Activated T-helper 9 cell treated with anti-CD3 and anti-CD28 coated beads, Interleukin-2, amount 50 U/mL, for 16 hours (primary cell): ENCODE measurements at regions not wholly inside any gene's neighbourhood (a gene's known extent, or its start where the extent isn't known, plus 50 kb on each side); places are given as distances from the start of the nearest gene placed in this dataset.

Experiments used
- DNase-seq: peaks from one replicate; pipeline ENCODE4 v3.0.0-alpha.2; 2020; ENCODE audit warnings: low read depth

DNA sequence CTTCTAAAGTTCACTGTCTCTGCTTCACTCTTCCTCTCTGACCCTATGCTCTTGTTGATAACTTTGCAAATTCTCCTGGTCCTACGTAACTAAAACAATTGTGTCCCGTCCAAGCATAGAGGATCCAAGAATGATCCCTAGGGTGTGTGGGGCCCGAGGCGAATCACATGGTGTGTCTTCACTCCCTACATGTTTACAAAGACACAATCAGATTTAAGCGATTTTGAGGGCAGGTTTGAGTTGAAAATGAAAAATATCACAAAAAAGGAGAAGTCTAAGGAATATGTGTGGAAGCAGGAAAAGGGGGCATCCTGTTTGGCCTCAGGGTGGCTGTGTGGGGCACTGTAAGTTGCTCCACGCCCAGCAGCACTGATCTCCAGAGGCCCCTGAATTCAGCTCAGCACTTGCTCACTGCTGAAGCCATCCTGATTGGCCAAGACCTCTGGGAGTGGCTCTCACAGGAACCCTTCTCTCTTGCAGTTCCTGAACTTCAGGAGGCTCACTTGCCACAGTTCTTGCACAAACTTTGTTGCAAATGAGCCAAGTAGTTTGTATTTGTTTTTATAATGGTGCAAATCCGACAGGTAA, 363.6 kb downstream of the ZNF521 start:
- DNase-seq, result no peak

DNA sequence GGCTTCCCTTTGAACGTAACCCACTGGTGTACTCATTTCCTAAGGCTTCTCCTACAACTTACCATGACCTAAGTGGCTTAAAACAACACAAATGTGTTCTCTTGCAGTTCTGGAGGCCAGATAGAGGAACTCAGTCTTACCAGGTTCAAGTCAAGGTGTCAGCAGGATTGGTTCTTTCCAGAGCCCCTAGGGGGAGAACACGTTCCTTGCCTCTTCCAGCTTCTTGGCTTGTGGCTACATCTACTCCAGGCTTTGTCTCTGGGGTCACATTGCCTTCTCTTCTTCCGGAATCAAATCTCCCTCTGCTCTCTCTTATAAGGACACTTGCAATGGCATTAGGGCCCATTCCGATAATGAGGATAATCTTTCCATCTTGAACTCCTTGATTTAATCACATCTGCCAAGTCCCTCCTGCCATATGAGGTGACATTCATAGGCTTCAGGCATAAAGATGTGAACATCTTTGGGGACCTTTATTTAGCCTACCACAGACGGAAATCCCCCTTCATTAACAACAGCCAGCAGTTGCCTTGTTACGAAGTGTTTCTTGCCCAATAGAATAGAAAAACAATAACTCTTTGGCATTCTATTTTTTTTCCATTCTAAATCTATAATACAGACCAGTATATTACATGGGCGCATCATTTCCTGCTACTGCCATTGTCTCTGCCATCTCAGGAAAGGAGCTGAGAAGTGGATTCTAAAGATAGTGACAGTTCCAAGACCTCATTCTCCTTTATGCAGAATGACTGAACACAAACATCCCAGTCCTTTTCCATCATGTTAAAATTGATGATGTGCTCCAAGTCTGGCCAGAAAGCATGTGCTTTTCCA, 362.0 kb downstream of the ZNF521 start:
- DNase-seq, result no peak

- DNase-seq, result no peak
Observed at GRCh38 chr18:24990671-24991134, 361.3 kb downstream of the ZNF521 start.

DNA sequence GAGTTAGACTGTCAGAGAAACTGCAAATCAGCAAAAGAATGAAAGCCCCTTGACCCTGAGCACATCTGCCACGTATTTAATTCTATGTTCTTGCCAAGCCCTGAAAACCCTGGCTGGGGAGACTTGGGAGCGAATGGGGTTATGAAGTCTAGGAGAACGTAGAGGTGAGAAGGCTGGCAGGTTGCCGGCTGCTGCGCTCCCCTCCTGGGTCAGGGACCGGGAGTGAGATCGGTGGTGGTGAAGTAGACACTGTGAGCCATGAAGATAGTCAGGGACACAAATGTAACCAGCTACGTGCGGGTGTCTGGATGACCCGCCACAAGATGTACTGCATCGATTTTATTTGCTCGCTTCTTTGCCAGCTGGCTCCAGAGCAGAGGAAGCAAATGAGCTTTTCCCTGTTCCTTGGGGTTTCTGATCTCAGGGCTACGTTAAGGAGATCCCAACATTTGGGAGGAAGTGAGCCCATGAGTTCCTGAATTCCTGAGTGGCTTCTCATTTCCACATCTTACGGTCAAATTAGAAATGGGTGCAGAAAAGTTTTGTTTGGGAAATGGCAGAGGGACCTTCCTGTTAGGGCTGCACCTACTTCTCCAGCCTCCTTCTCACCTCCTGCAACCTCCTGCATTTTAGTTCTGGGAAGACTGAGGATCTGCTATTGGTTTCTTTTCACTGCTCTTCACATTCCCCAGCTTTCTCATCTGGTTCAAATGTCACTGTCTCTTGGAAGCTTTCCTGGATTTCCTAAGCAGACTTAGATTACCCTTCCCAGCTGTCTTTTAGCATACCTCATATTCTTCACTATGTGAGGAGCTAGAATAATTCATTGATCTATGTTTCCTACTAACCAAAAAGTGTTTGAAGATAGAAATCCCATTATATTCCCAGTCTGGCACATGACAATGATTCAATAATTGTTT, 360.6 kb downstream of the ZNF521 start:
- no peak for DNase-seq

DNA sequence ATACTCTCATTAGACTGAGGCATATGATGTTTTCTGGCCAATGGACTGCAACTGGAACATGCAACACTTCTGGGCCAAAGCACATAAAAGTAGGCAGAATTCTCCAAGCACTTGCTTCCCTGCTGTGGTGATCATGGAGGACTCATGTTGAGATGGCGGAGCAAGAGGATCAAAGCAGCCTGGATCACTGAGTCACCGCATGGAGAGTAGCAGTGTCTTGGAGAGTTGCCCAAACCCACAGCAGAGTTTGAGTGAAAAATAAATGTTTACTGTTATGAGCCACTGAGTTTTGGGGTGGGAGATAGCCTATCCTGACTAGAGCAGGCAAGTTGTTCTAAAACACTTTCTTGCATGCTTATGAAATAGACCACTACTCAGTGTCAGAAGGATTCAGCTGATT, 359.5 kb downstream of the ZNF521 start:
- no peak for DNase-seq

DNA sequence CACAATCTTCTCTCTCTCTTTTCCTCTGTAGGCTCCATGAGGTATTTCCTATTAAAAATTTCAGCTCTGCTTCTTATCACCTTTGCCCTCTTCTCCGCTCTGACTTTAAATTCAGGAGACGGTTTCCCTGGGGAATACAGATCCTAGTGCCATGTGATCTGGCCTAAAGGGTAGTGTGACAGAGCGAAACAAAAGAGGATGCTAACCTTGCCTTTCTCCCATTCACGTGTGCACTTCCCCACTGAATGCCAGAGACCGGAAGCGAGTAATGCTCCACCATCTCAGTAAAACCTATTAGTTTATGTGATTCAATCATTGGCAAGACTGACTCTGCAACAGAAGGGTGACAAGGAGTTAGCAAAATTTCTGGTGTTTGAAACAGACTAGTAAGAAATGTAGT, 358.3 kb downstream of the ZNF521 start:
- no peak for DNase-seq

DNA sequence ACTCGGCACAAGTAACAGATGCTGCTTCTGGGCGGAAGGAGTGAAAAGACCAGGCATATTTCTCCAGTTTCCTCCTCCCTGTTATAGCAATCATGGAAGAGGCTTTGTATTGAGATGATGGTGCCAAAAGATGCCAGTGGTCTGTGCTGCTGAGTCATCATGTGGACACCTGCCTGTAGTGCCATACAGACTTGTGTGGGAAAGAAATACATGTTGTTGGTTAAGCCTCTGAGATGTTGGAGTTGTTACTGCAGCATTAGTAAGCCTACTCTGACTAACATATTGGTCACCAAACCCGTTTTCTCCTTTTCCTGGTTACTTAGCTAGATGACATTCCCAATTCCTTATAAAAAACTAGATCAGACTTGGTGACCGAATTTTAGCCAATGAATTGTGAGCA, 356.9 kb downstream of the ZNF521 start:
- DNase-seq, result no peak

DNA sequence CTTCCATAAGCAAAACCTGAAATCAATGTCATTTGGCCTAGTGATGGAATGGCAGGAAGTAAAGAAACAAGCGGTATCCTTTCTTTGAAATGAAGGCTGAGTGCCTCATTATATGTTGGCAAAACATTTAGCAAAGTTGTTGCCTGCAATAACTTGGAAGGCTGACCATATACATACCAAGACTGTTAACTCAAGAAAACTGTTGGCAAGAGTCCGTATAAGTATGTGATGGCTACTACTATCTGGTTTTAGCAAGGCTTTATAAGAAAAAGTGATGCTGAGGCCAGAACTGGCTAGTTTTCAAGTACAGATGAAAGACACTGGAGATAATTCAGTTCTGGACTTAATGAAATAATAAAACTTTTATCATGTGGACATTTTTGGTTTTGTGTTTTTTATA, 356.2 kb downstream of the ZNF521 start:
- no peak for DNase-seq

GRCh38 chr18:24999650-25000267, 352.2 kb downstream of the ZNF521 start:
- DNase-seq, result no peak

DNA sequence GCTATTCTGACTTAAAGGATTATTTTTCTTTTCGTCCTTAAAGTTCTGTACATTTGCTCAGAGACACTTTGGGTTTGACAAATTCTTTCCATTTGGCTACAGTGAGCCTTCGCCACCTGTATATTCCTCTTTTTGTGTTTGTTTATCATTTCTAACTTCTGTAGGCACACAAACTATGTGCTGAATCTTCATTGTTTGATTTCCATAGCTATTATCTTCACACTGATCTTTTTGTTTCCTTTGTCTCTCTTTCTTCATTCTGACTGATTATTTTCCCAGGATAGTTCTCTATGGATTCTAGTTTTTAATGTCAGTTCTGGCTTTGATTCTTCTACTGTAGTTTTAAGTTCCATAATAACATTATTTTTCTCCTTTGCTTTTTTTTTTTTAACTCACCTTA, 350.2 kb downstream of the ZNF521 start:
- DNase-seq, result no peak

DNA sequence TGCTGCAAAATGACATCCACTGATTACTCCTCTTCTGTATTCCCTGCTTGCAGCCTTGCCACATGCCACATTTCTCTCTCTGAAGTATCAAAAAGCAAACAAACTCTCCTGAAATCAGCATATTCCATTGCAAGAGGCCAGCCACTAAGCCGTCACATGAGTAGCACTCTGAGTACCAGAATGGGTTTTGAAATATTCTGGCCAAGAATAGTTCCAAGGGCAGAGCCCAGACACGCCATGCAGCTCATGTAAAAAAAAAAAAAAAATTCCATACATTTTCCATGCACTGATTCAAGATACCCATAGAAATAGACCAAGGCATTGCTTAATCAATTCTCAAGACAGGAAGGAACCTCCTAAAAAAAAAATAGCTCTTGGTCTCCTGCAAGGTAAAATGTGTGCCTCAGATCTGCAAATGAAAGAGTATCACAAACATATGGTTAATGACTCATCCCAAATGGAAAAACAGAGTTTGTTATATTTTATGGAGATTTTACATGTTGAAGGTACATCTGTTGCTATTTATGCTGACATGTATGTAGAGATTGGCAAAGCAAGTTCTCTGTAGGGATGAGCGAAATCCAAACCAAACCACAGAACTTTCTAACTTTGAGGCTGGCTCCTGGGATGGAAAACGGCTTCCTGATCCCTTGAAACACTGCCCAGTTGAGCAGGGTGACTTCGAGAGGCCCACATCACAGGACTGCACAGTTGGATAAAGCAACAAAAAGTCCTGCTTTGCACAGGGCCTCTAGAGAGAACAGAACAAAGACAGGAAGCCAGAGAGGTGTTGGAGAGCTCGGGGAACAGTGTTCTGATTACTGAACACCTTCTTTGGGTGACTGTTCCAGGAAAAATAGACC, 346.2 kb downstream of the ZNF521 start:
- DNase-seq, result no peak

DNA sequence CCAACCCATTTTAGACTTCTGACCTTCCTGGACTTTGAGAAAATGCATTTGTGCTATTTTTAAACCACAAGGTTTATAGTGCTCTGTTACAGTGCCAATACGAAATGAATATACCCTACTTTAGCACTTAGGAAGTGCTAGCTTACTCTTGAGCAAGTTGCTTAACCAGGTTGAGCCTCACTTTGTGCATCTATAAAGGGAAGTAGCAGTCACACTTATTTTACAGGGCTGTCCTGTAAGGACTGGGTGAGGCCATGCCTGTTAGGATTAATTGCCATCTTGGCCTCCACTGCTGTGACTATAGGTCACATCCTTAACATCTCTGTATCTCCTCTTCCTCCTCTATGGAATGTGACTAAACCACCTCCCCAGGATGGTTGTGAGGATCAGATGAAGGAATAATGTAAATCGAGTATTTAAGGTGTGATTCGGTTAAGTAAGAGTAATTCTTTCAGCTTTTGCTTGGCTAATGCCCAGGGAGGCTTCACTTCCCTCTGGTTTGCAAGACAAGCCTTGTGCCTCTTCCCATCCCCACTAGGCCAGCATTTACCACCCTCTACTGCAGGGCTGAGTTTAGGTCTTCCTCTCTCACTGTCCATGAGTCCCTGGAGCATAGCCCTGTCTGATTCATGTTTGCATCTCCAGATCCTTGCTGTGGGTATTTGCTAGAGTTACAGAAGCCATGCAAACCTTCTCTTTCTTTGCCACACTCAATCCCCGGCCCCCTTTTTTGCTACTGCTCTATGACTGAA, 341.2 kb downstream of the ZNF521 start:
- no peak for DNase-seq
